Gastroesophageal sphincter (tissue), 4 donors: ENCODE measurements at regions not wholly inside any gene's neighbourhood (a gene's known extent, or its start where the extent isn't known, plus 50 kb on each side); places are given as distances from the start of the nearest gene placed in this dataset.
"Not testable (repeated sequence)": the region's sequence is repeated elsewhere in the genome, so short reads cannot be mapped to it uniquely, and the experiment has no call there.

Experiments
- ATAC-seq: fragments of 150-250 bp; one replicate; pipeline ENCODE4 v1.9.1; 2016; ENCODE audit warnings: mild to moderate bottlenecking, moderate library complexity
- H3K27ac ChIP-seq, 4 donors: fragments of 200-600 bp; sonication (generic) in 3 of 4; 1 replicate in 3 of 4; 2 replicates in 1 of 4; pipeline ENCODE4 v1.5.1; 2016 to 2019
- H3K27me3 ChIP-seq: fragments of 200-600 bp; sonication (generic); one replicate; pipeline ENCODE4 v1.5.1; 2019
- H3K36me3 ChIP-seq, 2 donors: fragments of 200-600 bp; sonication (generic); one replicate each; pipeline ENCODE4 v1.5.1; 2019; ENCODE audit warnings: control low read depth in 1 of 2
- H3K4me1 ChIP-seq, 3 donors: fragments of 200-600 bp; sonication (generic); 1 replicate in 2 of 3; 2 replicates in 1 of 3; pipeline ENCODE4 v1.5.1; 2016 to 2019; ENCODE audit warnings: control low read depth in 2 of 3
- H3K4me3 ChIP-seq, 2 donors: fragments of 200-600 bp; sonication (generic); one replicate each; pipeline ENCODE4 v1.5.1; 2019; ENCODE audit warnings: mild to moderate bottlenecking in 1 of 2, moderate library complexity in 1 of 2
- H3K9me3 ChIP-seq, 3 donors: fragments of 200-600 bp; sonication (generic); one replicate each; pipeline ENCODE4 v1.5.1; 2017 to 2019; ENCODE audit warnings: control low read depth in 2 of 3
- EP300 ChIP-seq: sonication (generic); formaldehyde crosslinking; IDR thresholded peaks from one replicate; pipeline ENCODE4 v1.6.1; 2017; ENCODE audit warnings: antibody characterized with exemption, mild to moderate bottlenecking
- POLR2A ChIP-seq, 2 donors: fragments of 450-650 bp; IDR thresholded peaks; one replicate each; pipeline ENCODE4 v1.6.1; 2017; ENCODE audit warnings: antibody characterized with exemption in 2 of 2, mild to moderate bottlenecking in 2 of 2, moderate library complexity in 1 of 2
- POLR2AphosphoS5 ChIP-seq: sonication (generic); formaldehyde crosslinking; IDR thresholded peaks from one replicate; pipeline ENCODE4 v1.6.1; 2017; ENCODE audit warnings: antibody characterized with exemption
- WGBS, 2 donors: methylation state at CpG; one replicate each; pipeline ENCODE4 v1.1.5; 2018; ENCODE audit warnings: low coverage in 1 of 2; 5-methylcytosine and 5-hydroxymethylcytosine counted together
- TF ChIP-seq, protein P1 (sequence below), 4 experiments: fragments of 200-600 bp in 2 of 4; fragments of 450-650 bp in 2 of 4; sonication (generic) in 1 of 4; IDR thresholded peaks; one replicate each; pipeline ENCODE4 v1.5.1; 2017 to 2019; ENCODE audit warnings: antibody characterized with exemption in 4 of 4, mild to moderate bottlenecking in 2 of 4, moderate library complexity in 2 of 4

DNA sequence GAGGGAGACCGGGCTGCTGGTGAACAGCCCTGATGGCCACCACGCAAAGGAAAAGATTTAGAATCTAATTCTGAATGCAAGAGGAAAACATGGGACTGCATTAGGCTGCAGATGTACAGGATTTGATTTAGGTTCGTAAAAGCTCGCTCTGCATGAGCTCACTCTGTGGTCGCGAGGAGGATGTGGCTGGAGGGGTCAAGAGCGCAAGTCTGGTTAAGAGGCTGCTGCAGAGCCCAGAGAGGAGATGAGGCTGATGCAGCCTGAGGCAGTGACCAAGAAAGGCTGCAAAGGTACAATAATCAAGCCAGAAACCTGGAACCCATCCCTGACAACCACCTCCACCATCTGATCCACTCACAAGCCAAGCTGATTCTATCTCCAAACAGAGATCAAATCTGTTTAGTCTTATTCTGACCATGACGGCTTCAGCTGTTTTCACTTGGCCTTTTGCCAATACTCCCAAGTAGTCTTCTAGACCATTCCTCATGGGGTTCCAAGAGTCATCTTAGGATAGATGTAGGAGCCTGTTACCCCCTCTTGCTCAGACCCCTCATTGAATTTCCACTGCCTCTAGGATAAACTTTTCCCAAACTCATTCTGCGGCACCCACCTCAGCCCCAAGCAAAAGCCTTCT lies 58.9 kb upstream of the ARL4C start:
- no peak overlapping the region for H3K27ac ChIP-seq
- no peak for ATAC-seq
- H3K4me1 ChIP-seq, result peaks cover 0 to 2% (median 0%) of the 10 kb centered on the region in 3 donors
- no peaks in the 10 kb centered on the region for H3K9me3 ChIP-seq
- no peaks in the 10 kb centered on the region for H3K36me3 ChIP-seq
- H3K4me3 ChIP-seq, result no peak overlapping the region
- no peaks in the 10 kb centered on the region for H3K27me3 ChIP-seq
- 64 to 73% methylated on average over 5 of the region's 9 CpGs for WGBS, 2 donors
- TF ChIP-seq EP300, result no peak
- no peak for TF ChIP-seq POLR2A (IDR thresholded peaks at IDR 0.05)
- TF ChIP-seq, protein P1, sequence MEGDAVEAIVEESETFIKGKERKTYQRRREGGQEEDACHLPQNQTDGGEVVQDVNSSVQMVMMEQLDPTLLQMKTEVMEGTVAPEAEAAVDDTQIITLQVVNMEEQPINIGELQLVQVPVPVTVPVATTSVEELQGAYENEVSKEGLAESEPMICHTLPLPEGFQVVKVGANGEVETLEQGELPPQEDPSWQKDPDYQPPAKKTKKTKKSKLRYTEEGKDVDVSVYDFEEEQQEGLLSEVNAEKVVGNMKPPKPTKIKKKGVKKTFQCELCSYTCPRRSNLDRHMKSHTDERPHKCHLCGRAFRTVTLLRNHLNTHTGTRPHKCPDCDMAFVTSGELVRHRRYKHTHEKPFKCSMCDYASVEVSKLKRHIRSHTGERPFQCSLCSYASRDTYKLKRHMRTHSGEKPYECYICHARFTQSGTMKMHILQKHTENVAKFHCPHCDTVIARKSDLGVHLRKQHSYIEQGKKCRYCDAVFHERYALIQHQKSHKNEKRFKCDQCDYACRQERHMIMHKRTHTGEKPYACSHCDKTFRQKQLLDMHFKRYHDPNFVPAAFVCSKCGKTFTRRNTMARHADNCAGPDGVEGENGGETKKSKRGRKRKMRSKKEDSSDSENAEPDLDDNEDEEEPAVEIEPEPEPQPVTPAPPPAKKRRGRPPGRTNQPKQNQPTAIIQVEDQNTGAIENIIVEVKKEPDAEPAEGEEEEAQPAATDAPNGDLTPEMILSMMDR (IDR thresholded peaks at IDR 0.05), result no peak
- no peak for TF ChIP-seq POLR2AphosphoS5

GRCh38 chr2:234555161-234555560 lies 58.3 kb upstream of the ARL4C start:
- Histone ChIP-seq H3K4me3 (no peak overlapping the region), H3K36me3 (no peaks in the 10 kb centered on the region), H3K4me1 (peaks cover 0 to 7% (median 0%) of the 10 kb centered on the region in 3 donors), H3K9me3 (no peaks in the 10 kb centered on the region), H3K27me3 (no peaks in the 10 kb centered on the region), H3K27ac (no peak overlapping the region)
- no peak for ATAC-seq
- no peak for TF ChIP-seq POLR2AphosphoS5
- TF ChIP-seq, protein P1 (IDR thresholded peaks at IDR 0.05), result no peak
- TF ChIP-seq EP300, result no peak
- no peak for TF ChIP-seq POLR2A (IDR thresholded peaks at IDR 0.05)

GRCh38 chr2:234553223-234553622 lies 56.3 kb upstream of the ARL4C start:
- not testable (repeated sequence) for H3K36me3 ChIP-seq, ATAC-seq, H3K9me3 ChIP-seq, H3K27ac ChIP-seq, H3K4me3 ChIP-seq, H3K27me3 ChIP-seq
- 95% methylated on average over 14 of the region's 15 CpGs; no CpG with 5 or more reads in 1 of the 2 donors for WGBS, 2 donors
- H3K4me1 ChIP-seq, result peaks cover 0 to 13% (median 0%) of the 10 kb centered on the region in 3 donors

DNA sequence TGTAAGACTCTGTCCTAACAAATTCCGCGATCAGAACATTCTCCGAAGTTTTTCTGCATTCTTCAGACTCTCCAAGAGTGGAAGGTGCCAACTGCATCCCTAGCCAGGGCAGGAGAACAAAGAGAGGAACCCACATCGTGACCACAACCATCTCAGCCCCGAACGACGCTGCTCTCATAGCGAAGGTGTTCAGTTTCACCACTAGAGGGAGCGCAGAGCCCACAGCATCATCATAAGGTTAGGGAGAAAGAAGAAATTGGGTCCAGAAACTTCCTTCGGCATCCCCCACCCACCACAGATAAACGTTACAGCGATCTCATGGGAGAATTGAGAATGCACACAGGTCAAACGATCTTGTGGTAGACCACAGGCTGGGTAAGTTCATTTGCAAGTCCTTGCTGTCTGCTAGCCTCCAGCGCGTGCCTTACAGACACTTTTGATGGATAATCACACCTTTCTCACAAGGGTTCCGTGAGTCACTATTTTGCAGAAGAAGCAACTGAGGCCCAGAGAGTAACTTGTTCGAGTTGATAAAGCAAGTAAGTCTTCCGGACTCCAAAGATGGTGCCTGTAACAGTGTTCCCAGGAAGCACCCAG lies 53.7 kb upstream of the ARL4C start:
- H3K9me3 ChIP-seq, result no peaks in the 10 kb centered on the region
- peak; percentile 68 for ATAC-seq
- no peaks in the 10 kb centered on the region for H3K36me3 ChIP-seq
- no peak overlapping the region for H3K27ac ChIP-seq
- peaks cover 0 to 13% (median 0%) of the 10 kb centered on the region in 3 donors for H3K4me1 ChIP-seq
- peaks cover 27% of the 10 kb centered on the region for H3K27me3 ChIP-seq
- WGBS, 2 donors, result 10 to 25% methylated on average over 4 to 11 of the region's 18 CpGs
- no peak overlapping the region for H3K4me3 ChIP-seq
- TF ChIP-seq, protein P1 (IDR thresholded peaks at IDR 0.05), result peak; percentile 92 to 94 (median 94)
- no peak for TF ChIP-seq POLR2AphosphoS5

- peaks cover 30% of the 10 kb centered on the region for H3K27me3 ChIP-seq
- no peak for ATAC-seq
- TF ChIP-seq EP300 (no peak), POLR2AphosphoS5 (no peak), POLR2A (IDR thresholded peaks at IDR 0.05) (no peak)
- TF ChIP-seq, protein P1 (IDR thresholded peaks at IDR 0.05), result no peak
- H3K9me3 ChIP-seq, result no peaks in the 10 kb centered on the region
- H3K27ac ChIP-seq, result no peak overlapping the region
- H3K4me3 ChIP-seq, result no peak overlapping the region
- 63 to 76% methylated on average over 7 of the region's 7 CpGs for WGBS, 2 donors
- peaks cover 0 to 13% (median 0%) of the 10 kb centered on the region in 3 donors for H3K4me1 ChIP-seq
- no peaks in the 10 kb centered on the region for H3K36me3 ChIP-seq
Measured at GRCh38 chr2:234550056-234550455, 53.2 kb upstream of the ARL4C start.
